ENCODE measurements at regions not wholly inside any gene's neighbourhood (a gene's known extent, or its start where the extent isn't known, plus 50 kb on each side); places are given as distances from the start of the nearest gene placed in this dataset.

DNA sequence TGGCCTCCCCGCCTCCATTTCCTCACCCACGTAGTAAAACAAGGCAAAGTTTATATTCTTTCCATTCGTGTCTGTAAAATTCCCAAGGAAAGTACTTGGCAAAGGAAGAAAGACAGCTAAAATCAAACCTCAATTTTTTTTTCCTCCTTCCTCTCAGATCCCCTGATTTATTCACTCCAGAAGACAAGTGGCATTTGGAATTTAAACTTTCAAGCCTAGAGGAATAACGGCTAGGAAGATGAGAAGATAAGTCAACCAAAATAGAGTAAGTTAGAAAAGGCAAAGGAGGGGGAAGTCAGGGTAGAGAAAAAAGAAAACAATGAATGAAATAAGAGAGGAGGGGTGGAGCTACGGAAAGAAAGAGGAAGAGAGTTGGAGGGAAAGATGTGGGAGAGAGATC lies 198.9 kb upstream of the PIK3C3 start:
- 100% methylated on average over 1 of the region's 5 CpGs for WGBS (ENCODE audit: insufficient coverage, insufficient read length)
- Histone ChIP-seq H3K27me3 (ENCODE audit: control insufficient read depth, insufficient read depth, low read length) (no peaks in the 10 kb centered on the region), H3K4me3 (ENCODE audit: low read length) (no peak overlapping the region), H3K9me3 (ENCODE audit: control insufficient read depth, insufficient read depth, low read length) (no peaks in the 10 kb centered on the region), H3K4me1 (ENCODE audit: control insufficient read depth, insufficient read depth, low read length) (peaks cover 1% of the 10 kb centered on the region; the same call in 1 of the 2 replicates), H3K36me3 (ENCODE audit: control insufficient read depth, insufficient read depth, low read length) (no peaks in the 10 kb centered on the region), H3K27ac (ENCODE audit: low read length) (no peak overlapping the region)
- no peak for DNase-seq (ENCODE audit: low read depth, low spot score)

DNA sequence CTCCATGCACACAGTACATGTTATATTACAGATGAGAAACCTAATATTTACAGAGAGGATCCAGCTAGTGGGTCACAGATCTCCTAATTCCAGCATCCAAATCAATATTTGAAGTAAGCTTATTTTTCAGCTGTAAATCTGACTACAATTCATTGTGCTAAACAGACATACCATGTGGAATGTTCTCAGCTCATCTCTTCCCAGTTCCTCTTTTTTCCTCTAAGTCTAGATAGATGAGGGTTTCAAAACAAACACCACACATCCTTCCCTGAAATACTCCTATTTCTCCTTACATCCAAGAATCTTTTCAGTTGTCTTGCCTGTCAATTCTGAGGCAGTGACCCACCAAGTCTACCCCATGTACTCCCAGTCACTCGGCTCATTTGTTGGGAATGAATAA lies 200.7 kb upstream of the PIK3C3 start:
- no peak for DNase-seq (ENCODE audit: low read depth, low spot score)
- WGBS (ENCODE audit: insufficient coverage, insufficient read length), result no CpG with 5 or more reads among the region's 1 CpG

DNA sequence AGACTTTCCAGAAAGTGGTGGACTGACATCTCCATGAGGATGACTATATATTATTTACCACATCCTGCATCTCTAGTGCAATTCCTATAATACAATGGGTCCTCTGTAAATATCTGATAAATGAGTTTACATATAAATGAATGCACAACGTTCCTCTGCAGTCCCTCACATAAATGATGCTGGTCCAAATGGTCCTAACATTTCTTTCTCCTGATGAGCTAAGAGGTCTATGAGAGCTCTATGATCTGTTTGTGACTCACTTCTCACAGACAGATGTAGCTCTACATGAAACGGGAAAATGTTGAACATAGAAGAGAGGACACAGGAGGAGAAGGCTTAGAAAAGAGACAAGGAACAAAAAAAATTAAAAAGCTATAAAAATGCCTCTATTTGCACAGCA lies 201.2 kb upstream of the PIK3C3 start:
- H3K9me3 ChIP-seq (ENCODE audit: control insufficient read depth, insufficient read depth, low read length), result no peaks in the 10 kb centered on the region
- DNase-seq (ENCODE audit: low read depth, low spot score), result no peak
- H3K4me3 ChIP-seq (ENCODE audit: low read length), result no peak overlapping the region
- H3K4me1 ChIP-seq (ENCODE audit: control insufficient read depth, insufficient read depth, low read length), result peaks cover 1% of the 10 kb centered on the region; the same call in 1 of the 2 replicates
- no CpG with 5 or more reads among the region's 2 CpGs for WGBS (ENCODE audit: insufficient coverage, insufficient read length)
- no peaks in the 10 kb centered on the region for H3K27me3 ChIP-seq (ENCODE audit: control insufficient read depth, insufficient read depth, low read length)
- no peaks in the 10 kb centered on the region for H3K36me3 ChIP-seq (ENCODE audit: control insufficient read depth, insufficient read depth, low read length)
- H3K27ac ChIP-seq (ENCODE audit: low read length), result no peak overlapping the region

More for the DNA sequence above, 200.7 kb upstream of the PIK3C3 start:
- no peaks in the 10 kb centered on the region for H3K36me3 ChIP-seq (ENCODE audit: control insufficient read depth, insufficient read depth, low read length)
- no peak overlapping the region for H3K27ac ChIP-seq (ENCODE audit: low read length)
- no peaks in the 10 kb centered on the region for H3K9me3 ChIP-seq (ENCODE audit: control insufficient read depth, insufficient read depth, low read length)
- no peaks in the 10 kb centered on the region for H3K27me3 ChIP-seq (ENCODE audit: control insufficient read depth, insufficient read depth, low read length)
- no peak overlapping the region for H3K4me3 ChIP-seq (ENCODE audit: low read length)
- peaks cover 1% of the 10 kb centered on the region; the same call in 1 of the 2 replicates for H3K4me1 ChIP-seq (ENCODE audit: control insufficient read depth, insufficient read depth, low read length)

DNA sequence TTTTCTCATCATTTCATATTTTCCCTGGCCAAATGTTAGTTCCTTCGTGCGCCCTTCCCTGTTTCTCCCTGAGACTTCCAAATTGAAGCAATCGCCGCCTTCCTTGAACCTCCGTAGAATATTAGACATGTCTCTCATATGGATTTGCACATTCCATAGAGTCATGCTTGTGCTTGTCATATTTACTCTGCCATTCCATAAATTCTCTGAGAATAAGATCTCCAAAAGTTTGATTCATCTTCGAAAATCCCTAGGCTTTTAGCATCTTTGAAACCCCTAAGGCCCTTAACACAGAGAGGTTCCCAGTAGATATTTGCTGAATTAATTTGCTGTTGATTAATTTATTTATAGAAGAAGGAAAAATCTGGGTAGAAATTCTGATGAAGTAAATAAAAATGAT lies 202.2 kb upstream of the PIK3C3 start:
- H3K27me3 ChIP-seq (ENCODE audit: control insufficient read depth, insufficient read depth, low read length), result no peaks in the 10 kb centered on the region
- no CpG with 5 or more reads among the region's 6 CpGs for whole genome bisulfite sequencing (ENCODE audit: insufficient coverage, insufficient read length)

DNA sequence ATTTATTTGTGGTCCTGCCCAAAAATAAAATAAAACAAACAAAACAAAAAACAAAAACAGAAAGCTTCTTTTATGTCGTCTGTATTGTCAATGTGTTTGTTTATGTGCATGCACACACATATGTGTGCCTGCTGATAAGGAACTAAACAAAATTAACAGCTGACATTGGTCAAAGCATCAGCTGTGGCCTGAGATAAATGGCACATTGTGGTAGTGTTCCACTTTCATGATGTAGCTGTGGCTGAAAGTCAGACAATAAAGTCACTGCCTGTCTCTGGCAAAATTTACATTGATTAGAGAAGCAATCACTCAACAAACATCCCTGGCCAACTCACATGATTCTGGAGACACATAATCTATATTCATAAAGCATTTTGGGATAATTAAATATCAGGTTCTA lies 203.4 kb upstream of the PIK3C3 start:
- H3K27ac ChIP-seq (ENCODE audit: low read length), result no peak overlapping the region
- H3K4me1 ChIP-seq (ENCODE audit: control insufficient read depth, insufficient read depth, low read length), result no peaks in the 10 kb centered on the region
- H3K36me3 ChIP-seq (ENCODE audit: control insufficient read depth, insufficient read depth, low read length), result no peaks in the 10 kb centered on the region
- H3K27me3 ChIP-seq (ENCODE audit: control insufficient read depth, insufficient read depth, low read length), result no peaks in the 10 kb centered on the region
- no peak overlapping the region for H3K4me3 ChIP-seq (ENCODE audit: low read length)
- DNase-seq (ENCODE audit: low read depth, low spot score), result no peak
- no CpG with 5 or more reads among the region's 1 CpG for WGBS (ENCODE audit: insufficient coverage, insufficient read length)
- H3K9me3 ChIP-seq (ENCODE audit: control insufficient read depth, insufficient read depth, low read length), result no peaks in the 10 kb centered on the region

More for the DNA sequence above, 202.2 kb upstream of the PIK3C3 start:
- Histone ChIP-seq H3K4me3 (ENCODE audit: low read length) (no peak overlapping the region), H3K9me3 (ENCODE audit: control insufficient read depth, insufficient read depth, low read length) (no peaks in the 10 kb centered on the region), H3K27ac (ENCODE audit: low read length) (no peak overlapping the region), H3K4me1 (ENCODE audit: control insufficient read depth, insufficient read depth, low read length) (peaks cover 1% of the 10 kb centered on the region; the same call in 1 of the 2 replicates), H3K36me3 (ENCODE audit: control insufficient read depth, insufficient read depth, low read length) (no peaks in the 10 kb centered on the region)
- DNase-seq (ENCODE audit: low read depth, low spot score), result no peak

DNA sequence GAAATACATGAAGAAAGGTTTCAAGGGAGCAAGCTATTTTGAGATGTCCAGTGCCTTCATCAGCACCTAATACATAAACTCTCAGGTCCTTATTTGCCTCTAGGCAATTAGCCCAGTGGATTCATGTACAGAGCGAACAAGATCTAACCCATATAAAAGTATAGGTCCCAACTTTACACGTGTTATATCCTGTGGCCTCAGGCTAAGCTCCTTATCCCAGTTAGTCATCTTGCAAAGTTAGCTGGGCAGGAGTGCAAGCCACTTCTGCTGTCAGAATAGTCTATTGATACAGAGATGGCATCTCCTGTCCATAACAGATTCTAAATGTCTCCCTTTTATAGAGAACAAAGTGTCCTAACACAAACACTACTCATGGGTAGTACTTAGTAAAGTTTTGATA lies 203.9 kb upstream of the PIK3C3 start:
- H3K36me3 ChIP-seq (ENCODE audit: control insufficient read depth, insufficient read depth, low read length), result no peaks in the 10 kb centered on the region
- DNase-seq (ENCODE audit: low read depth, low spot score), result no peak
- no peaks in the 10 kb centered on the region for H3K27me3 ChIP-seq (ENCODE audit: control insufficient read depth, insufficient read depth, low read length)
- H3K9me3 ChIP-seq (ENCODE audit: control insufficient read depth, insufficient read depth, low read length), result no peaks in the 10 kb centered on the region
- no peak overlapping the region for H3K4me3 ChIP-seq (ENCODE audit: low read length)
- WGBS (ENCODE audit: insufficient coverage, insufficient read length), result no CpG with 5 or more reads among the region's 2 CpGs
- no peak overlapping the region for H3K27ac ChIP-seq (ENCODE audit: low read length)
- H3K4me1 ChIP-seq (ENCODE audit: control insufficient read depth, insufficient read depth, low read length), result no peaks in the 10 kb centered on the region

DNA sequence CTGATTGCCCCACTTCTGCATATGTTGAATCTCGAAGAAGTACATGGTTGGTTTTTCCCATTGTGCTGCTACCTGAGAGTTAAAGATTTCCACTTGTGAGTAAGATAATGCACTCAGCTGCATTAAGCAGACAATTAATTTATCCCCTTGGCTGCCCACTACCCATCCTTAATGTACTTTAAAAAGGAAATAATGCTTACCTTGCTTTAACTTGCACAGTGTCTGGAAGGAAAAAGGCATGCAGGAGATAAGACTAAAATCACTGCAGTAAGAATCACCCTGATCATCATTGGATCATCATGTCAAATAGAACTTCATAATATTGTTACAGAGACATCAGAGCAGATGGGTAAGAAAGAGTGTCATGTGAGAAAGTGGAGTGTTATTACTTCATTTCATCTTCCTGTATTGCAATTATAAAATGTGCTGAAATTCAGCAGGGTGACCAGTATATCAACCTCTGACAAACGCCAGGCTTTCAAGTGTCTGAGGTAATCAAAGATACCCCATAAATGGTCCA lies 207.3 kb upstream of the PIK3C3 start:
- Histone ChIP-seq H3K36me3 (ENCODE audit: control insufficient read depth, insufficient read depth, low read length) (no peaks in the 10 kb centered on the region), H3K9me3 (ENCODE audit: control insufficient read depth, insufficient read depth, low read length) (no peaks in the 10 kb centered on the region), H3K27me3 (ENCODE audit: control insufficient read depth, insufficient read depth, low read length) (no peaks in the 10 kb centered on the region), H3K4me1 (ENCODE audit: control insufficient read depth, insufficient read depth, low read length) (peaks cover 2% of the 10 kb centered on the region; the same call in 1 of the 2 replicates), H3K4me3 (ENCODE audit: low read length) (no peak overlapping the region), H3K27ac (ENCODE audit: low read length) (no peak overlapping the region)
- no peak for DNase-seq (ENCODE audit: low read depth, low spot score)
- no CpG with 5 or more reads among the region's 2 CpGs for WGBS (ENCODE audit: insufficient coverage, insufficient read length)

DNA sequence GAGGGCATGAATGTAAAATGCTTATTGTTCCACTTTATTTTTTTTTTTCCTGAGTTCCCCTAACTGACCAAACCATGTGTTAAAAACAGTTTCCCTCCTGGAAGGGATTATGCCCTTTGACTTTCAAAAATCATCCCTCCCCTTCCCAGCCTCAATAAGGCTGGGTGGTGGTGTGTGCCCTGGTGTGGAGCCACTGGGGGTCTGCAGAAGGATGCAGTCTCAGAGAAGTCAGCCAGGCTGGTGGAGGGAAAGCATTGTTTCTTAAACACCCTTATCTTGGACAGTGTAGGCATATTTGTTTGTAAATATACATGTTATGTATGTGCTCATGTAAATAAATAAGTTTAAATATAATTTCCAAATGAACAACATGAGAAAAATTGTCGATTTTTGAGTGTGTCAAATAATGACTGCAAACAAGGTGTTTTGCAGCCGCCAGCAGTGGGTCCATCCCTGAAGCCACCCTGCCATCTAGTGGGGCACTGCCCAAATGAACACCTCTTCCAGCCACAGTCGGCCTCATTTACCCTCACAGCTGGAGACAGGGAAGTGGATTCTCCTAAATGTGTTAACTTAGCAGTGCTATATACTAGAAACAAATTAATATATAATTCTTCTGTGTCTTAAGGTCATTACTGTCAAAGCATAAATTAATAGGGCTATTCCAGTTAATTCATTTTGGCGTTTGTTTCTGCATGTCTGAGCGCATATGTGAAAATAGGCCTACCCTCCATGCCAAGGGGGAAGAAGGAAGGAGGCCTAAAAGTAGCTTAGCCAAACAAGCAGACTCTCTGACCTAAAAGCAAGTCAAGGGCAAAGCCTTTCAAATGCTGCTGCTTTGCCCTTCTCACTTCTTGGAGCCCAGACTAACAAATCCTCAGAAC lies 209.6 kb upstream of the PIK3C3 start:
- no CpG with 5 or more reads among the region's 5 CpGs for WGBS (ENCODE audit: insufficient coverage, insufficient read length)
- Histone ChIP-seq H3K4me3 (ENCODE audit: low read length) (no peak overlapping the region), H3K9me3 (ENCODE audit: control insufficient read depth, insufficient read depth, low read length) (no peaks in the 10 kb centered on the region), H3K27me3 (ENCODE audit: control insufficient read depth, insufficient read depth, low read length) (no peaks in the 10 kb centered on the region), H3K4me1 (ENCODE audit: control insufficient read depth, insufficient read depth, low read length) (peaks cover 2% of the 10 kb centered on the region; the same call in 1 of the 2 replicates), H3K27ac (ENCODE audit: low read length) (no peak overlapping the region), H3K36me3 (ENCODE audit: control insufficient read depth, insufficient read depth, low read length) (no peaks in the 10 kb centered on the region)
- DNase-seq (ENCODE audit: low read depth, low spot score), result no peak

DNA sequence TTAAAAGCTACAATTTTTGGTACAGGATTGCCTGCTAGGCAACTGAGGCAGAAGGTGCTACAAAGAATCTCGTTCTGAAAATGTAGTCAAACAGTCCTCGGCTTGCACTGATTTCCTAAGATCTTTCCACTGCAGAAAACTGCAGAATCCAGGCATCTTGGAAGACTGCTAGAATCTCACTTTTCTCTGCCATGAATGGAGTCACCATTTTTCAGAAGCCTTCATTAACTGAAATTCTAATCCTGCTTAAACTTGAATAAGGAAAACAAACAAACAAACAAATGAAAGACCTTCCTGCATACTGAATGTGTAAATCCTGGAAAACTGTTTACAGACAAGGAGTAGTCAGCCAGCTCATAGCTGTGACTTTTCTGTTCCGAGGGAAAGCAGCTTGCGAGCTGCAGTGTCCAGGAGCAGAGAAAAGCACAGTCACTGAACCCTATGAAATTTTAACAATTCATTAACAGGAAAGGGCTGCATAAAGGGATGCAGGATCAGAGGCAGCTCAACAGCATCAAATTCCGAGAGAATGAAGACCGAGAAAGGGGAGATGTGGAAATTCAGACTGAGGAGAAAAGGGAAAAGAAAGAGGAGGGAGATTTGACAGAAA lies 210.5 kb upstream of the PIK3C3 start:
- no peaks in the 10 kb centered on the region for H3K27me3 ChIP-seq (ENCODE audit: control insufficient read depth, insufficient read depth, low read length)
- no peaks in the 10 kb centered on the region for H3K9me3 ChIP-seq (ENCODE audit: control insufficient read depth, insufficient read depth, low read length)
- H3K4me3 ChIP-seq (ENCODE audit: low read length), result no peak overlapping the region
- WGBS (ENCODE audit: insufficient coverage, insufficient read length), result no CpG with 5 or more reads among the region's 6 CpGs
- DNase-seq (ENCODE audit: low read depth, low spot score), result no peak
- H3K36me3 ChIP-seq (ENCODE audit: control insufficient read depth, insufficient read depth, low read length), result no peaks in the 10 kb centered on the region
- H3K4me1 ChIP-seq (ENCODE audit: control insufficient read depth, insufficient read depth, low read length), result peaks cover 2% of the 10 kb centered on the region; the same call in 1 of the 2 replicates
- no peak overlapping the region for H3K27ac ChIP-seq (ENCODE audit: low read length)

DNA sequence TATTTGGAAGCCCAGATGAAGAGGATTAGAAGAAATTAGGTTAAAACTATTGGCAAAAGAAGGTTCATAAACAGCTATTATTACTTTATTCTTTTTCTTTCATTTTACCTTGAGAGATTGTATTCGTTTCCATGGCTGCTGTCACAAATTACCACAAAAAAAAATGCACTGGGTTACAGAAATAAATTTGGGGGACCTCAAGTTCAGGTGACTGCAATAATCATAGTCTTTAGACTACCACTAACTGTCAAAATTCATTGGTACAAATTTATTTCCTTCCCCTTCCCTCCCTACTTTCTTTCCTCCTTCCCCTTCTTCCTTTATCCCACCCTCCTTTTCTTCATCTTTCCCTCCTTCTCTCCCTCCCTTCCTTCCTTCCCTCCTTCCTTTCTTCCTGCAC lies 217.8 kb upstream of the PIK3C3 start:
- H3K27ac ChIP-seq (ENCODE audit: low read length), result no peak overlapping the region
- no peak for DNase-seq (ENCODE audit: low read depth, low spot score)
- no peaks in the 10 kb centered on the region for H3K4me1 ChIP-seq (ENCODE audit: control insufficient read depth, insufficient read depth, low read length)
- H3K4me3 ChIP-seq (ENCODE audit: low read length), result no peak overlapping the region
- H3K9me3 ChIP-seq (ENCODE audit: control insufficient read depth, insufficient read depth, low read length), result no peaks in the 10 kb centered on the region
- WGBS (ENCODE audit: insufficient coverage, insufficient read length), result no CpG with 5 or more reads among the region's 1 CpG
- no peaks in the 10 kb centered on the region for H3K36me3 ChIP-seq (ENCODE audit: control insufficient read depth, insufficient read depth, low read length)
- H3K27me3 ChIP-seq (ENCODE audit: control insufficient read depth, insufficient read depth, low read length), result no peaks in the 10 kb centered on the region
